GM13977 (cell line): ENCODE measurements at regions not wholly inside any gene's neighbourhood (a gene's known extent, or its start where the extent isn't known, plus 50 kb on each side); places are given as distances from the start of the nearest gene placed in this dataset.
"Not testable (repeated sequence)": the region's sequence is repeated elsewhere in the genome, so short reads cannot be mapped to it uniquely, and the experiment has no call there.

Experiments used
- DNase-seq: peaks from one replicate; pipeline ENCODE4 v3.0.0; 2012; ENCODE audit warnings: low spot score
- CTCF ChIP-seq: IDR thresholded peaks from 2 replicates; pipeline ENCODE4 v1.5.1; 2012; ENCODE audit warnings: mild to moderate bottlenecking, control low read depth; ENCODE audit not compliant: insufficient read depth; ENCODE audit errors: extremely low read depth, missing control alignments
- in situ Hi-C: fragments of 300-500 bp; cut with MboI; formaldehyde crosslinking; loops from one replicate; pipeline ENCODE4 v1.12.0; 2022; ENCODE audit warnings: low sequenced_read_pairs, low pct_unique_long_range_greater_than_20kb, mixed read lengths, inconsistent platforms; ENCODE audit not compliant: unreplicated experiment

DNA sequence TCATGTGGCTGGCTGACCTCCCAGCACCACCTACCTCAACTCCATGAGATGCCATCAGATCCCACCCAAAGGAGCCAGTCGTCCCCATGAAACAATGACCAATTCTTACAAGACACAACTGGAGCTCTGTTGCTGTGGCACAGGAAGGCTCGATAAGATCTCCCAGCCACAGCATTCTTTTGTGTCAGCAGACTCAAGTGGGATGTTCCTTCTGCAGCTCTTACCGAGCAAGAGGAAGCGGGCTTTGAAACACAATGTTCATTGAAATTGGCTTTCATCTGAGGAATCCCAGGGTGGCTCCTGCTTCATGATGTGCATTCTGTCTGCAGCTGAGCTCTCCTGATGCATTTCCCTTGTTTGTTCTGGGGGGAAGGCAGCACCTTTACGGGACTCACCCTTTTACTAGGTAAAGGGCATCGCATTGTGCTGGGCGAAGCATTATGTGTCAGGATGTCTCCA is 222.0 kb upstream of the SGK1 start:
- in situ Hi-C loops: no loop called here
- DNase-seq: no peak
- no peak for TF ChIP-seq CTCF

DNA sequence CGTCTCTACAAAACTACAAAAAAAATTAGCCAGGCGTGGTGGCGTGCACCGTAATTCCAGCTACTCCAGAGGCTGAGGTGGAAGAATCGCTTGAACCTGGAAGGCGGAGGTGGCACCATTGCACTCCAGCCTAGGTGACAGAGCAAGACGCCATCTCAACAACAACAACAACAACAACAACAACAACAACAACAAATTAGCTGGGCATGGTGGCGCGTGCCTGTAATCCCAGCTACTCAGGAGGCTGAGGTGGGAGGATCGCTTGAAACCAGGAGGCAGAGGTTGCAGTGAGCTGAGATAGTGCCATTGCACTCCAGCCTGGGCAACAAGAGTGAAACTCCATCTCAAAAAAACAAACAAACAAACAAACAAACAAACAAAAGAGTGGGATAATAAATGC is 219.9 kb upstream of the SGK1 start:
- DNase-seq, in situ Hi-C loops: not testable (repeated sequence)

GRCh38 chr6:134537146-134537555 is 219.2 kb upstream of the SGK1 start:
- no peak for DNase-seq
- in situ Hi-C loops: no loop called here

DNA sequence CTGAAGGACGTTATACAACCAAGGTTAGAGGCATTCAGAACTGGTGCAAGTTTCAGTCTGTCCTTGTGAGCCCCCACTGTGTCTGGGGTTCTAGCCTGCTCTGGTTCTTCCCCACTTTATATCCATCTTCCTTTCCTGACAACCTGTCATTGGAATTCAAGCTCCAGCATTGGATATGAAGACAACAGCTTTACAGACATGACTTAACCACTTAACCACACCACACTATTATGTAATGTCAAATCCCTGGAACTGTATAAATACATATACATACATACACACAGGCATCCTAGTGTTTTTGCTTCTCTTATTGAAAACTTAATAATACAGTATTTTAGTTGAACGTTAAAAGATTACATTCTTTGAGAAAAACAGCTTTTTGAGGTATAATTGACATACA is 217.9 kb upstream of the SGK1 start:
- in situ Hi-C loops: no loop called here
- no peak for TF ChIP-seq CTCF
- DNase-seq: no peak

More at GRCh38 chr6:134537146-134537555, 219.2 kb upstream of the SGK1 start:
- TF ChIP-seq CTCF: no peak

- in situ Hi-C loops: no loop called here
- DNase-seq: no peak
- no peak for TF ChIP-seq CTCF
Measured at GRCh38 chr6:134534708-134535149, 216.8 kb upstream of the SGK1 start.

DNA sequence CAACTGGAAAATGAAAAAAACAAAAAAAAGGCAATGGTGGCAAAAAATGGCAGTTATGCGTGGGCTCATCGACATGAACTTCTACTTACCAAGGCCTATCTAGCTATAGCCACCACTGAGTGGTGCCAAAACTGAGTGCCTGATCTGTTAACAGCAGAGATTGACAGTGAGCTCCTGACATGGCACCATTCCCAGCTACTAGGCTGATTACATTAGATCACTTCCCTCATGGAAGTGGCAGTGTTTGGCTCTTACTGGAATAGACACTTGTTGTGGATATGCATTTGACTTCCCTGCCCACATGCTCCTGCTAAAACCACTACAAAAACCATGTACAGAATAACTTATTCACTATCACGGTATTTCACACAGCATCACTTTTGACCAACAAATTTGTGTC is 216.1 kb upstream of the SGK1 start:
- DNase-seq: no peak
- no peak for TF ChIP-seq CTCF
- in situ Hi-C loops: no loop called here

- TF ChIP-seq CTCF: no peak
- DNase-seq: no peak
- in situ Hi-C loops: no loop called here
Measured at GRCh38 chr6:134532694-134533624, 215.0 kb upstream of the SGK1 start.
